ENCODE measurements at regions not wholly inside any gene's neighbourhood (a gene's known extent, or its start where the extent isn't known, plus 50 kb on each side); places are given as distances from the start of the nearest gene placed in this dataset.

DNA sequence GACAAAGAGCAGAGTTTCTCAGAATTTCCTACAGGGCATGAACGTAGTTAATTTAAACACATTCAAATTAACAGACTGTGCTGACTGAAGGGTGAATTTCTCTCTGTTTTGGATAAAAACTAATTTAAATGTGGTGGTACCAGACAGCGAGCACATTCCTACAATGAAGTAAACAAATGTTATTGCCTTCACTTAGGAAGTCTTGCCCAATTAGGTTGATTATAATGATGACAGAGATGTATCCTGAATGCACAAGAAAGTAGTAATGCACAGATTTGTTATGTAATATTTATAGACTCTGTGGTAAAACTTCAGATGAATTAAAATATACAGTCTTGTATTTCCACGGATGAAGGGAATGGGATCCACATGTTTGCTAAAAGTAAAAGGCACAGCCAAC lies 507.2 kb downstream of the EPHA4 start:
- Histone ChIP-seq H3K36me3 (ENCODE audit: control insufficient read depth in 2 of 2, insufficient read depth in 1 of 2, low read length in 2 of 2) (no peaks in the 10 kb centered on the region), H3K4me3 (ENCODE audit: low read depth, low read length) (no peak overlapping the region), H3K27ac (ENCODE audit: extremely low read depth, low read depth, low read length) (no peak overlapping the region), H3K9me3 (ENCODE audit: control insufficient read depth, insufficient read depth, low read depth, low read length) (no peaks in the 10 kb centered on the region), H3K4me1 (ENCODE audit: control insufficient read depth, insufficient read depth, low read length) (no peaks in the 10 kb centered on the region)
- TF ChIP-seq ZNF223 (tag by site-specific recombination; IDR thresholded peaks at IDR 0.05) (no peak), ZNF518A (tag by site-specific recombination; conservative IDR thresholded peaks at IDR 0.05; ENCODE audit: low read depth) (no peak), ZNF639 (tag by site-specific recombination; IDR thresholded peaks at IDR 0.05) (no peak), YY1 (tag by site-specific recombination; IDR thresholded peaks at IDR 0.05) (no peak), SETDB1 (IDR thresholded peaks at IDR 0.05; ENCODE audit: insufficient read length, low read length) (no peak), KLF9 (tag by site-specific recombination; IDR thresholded peaks at IDR 0.05; ENCODE audit: low read depth) (no peak), SCRT1 (tag by site-specific recombination; IDR thresholded peaks at IDR 0.05; ENCODE audit: borderline replicate concordance) (no peak), ZNF302 (tag by site-specific recombination; IDR thresholded peaks at IDR 0.05; ENCODE audit: low read depth) (no peak), ZNF112 (tag by site-specific recombination; IDR thresholded peaks at IDR 0.05) (no peak), ZNF211 (tag by site-specific recombination; IDR thresholded peaks at IDR 0.05; ENCODE audit: low read depth) (no peak), ZNF660 (tag by site-specific recombination; IDR thresholded peaks at IDR 0.05) (no peak), ZNF747 (tag by site-specific recombination; IDR thresholded peaks at IDR 0.05) (no peak)
- TF ChIP-seq, protein P1, sequence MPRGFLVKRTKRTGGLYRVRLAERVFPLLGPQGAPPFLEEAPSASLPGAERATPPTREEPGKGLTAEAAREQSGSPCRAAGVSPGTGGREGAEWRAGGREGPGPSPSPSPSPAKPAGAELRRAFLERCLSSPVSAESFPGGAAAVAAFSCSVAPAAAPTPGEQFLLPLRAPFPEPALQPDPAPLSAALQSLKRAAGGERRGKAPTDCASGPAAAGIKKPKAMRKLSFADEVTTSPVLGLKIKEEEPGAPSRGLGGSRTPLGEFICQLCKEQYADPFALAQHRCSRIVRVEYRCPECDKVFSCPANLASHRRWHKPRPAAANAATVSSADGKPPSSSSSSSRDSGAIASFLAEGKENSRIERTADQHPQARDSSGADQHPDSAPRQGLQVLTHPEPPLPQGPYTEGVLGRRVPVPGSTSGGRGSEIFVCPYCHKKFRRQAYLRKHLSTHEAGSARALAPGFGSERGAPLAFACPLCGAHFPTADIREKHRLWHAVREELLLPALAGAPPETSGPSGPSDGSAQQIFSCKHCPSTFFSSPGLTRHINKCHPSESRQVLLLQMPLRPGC (tag by site-specific recombination; IDR thresholded peaks at IDR 0.05): no peak
- POLR2A ChIA-PET: no interaction called here
- CTCF ChIA-PET: interaction anchor here (0.6 kb wide), 1 partner anchor 1734 kb away, joined by 3 read pairs; no protein-coding TSS in a partner anchor

DNA sequence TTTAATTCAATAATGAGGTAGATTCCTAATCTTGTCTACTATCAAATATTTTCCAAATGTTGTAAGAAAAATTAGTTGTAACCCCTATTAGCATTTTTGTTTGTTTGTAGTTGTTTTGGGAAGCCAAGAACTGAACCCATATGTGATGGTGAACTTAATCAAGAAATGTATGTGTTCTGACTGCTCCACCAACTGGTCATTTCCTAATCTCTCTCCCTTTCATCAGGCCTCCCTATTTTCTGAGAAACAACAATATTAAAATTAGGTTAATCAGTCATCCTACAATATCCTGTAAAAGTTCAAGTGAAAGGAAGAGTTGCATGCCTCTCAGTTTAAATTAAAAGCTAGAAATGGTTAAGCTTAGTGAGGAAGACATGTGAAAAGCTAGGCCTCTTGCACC lies 504.0 kb downstream of the EPHA4 start:
- no peak overlapping the region for H3K27ac ChIP-seq (ENCODE audit: extremely low read depth, low read depth, low read length)
- CTCF ChIA-PET: interaction anchor here (0.6 to 0.7 kb wide), 2 partner anchors 9 to 16 kb away, joined by 3 read pairs; no protein-coding TSS in a partner anchor
- H3K9me3 ChIP-seq (ENCODE audit: control insufficient read depth, insufficient read depth, low read depth, low read length): no peaks in the 10 kb centered on the region
- H3K4me3 ChIP-seq (ENCODE audit: low read depth, low read length): no peak overlapping the region
- H3K4me1 ChIP-seq (ENCODE audit: control insufficient read depth, insufficient read depth, low read length): no peaks in the 10 kb centered on the region
- H3K36me3 ChIP-seq (ENCODE audit: control insufficient read depth in 2 of 2, insufficient read depth in 1 of 2, low read length in 2 of 2): no peaks in the 10 kb centered on the region
- POLR2A ChIA-PET: no interaction called here
- no peak for TF ChIP-seq IKZF3 (tag by site-specific recombination; IDR thresholded peaks at IDR 0.05)
- no peak for TF ChIP-seq ZNF473 (tag by site-specific recombination; IDR thresholded peaks at IDR 0.05)
- TF ChIP-seq, protein P2, sequence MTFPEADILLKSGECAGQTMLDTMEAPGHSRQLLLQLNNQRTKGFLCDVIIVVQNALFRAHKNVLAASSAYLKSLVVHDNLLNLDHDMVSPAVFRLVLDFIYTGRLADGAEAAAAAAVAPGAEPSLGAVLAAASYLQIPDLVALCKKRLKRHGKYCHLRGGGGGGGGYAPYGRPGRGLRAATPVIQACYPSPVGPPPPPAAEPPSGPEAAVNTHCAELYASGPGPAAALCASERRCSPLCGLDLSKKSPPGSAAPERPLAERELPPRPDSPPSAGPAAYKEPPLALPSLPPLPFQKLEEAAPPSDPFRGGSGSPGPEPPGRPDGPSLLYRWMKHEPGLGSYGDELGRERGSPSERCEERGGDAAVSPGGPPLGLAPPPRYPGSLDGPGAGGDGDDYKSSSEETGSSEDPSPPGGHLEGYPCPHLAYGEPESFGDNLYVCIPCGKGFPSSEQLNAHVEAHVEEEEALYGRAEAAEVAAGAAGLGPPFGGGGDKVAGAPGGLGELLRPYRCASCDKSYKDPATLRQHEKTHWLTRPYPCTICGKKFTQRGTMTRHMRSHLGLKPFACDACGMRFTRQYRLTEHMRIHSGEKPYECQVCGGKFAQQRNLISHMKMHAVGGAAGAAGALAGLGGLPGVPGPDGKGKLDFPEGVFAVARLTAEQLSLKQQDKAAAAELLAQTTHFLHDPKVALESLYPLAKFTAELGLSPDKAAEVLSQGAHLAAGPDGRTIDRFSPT (tag by site-specific recombination; IDR thresholded peaks at IDR 0.05): no peak
- no peak for TF ChIP-seq OVOL3 (tag by site-specific recombination; IDR thresholded peaks at IDR 0.05)
- TF ChIP-seq ZNF777 (tag by site-specific recombination; IDR thresholded peaks at IDR 0.05; ENCODE audit: borderline replicate concordance): no peak
- TF ChIP-seq ZNF26 (tag by site-specific recombination; IDR thresholded peaks at IDR 0.05): no peak
- TF ChIP-seq BCL6B (tag by site-specific recombination; IDR thresholded peaks at IDR 0.05): no peak
- TF ChIP-seq ZNF555 (tag by site-specific recombination; conservative IDR thresholded peaks at IDR 0.05): no peak
- TF ChIP-seq BCL11A (tag by site-specific recombination; IDR thresholded peaks at IDR 0.05; ENCODE audit: low read depth): no peak
- TF ChIP-seq ZNF843 (tag by site-specific recombination; IDR thresholded peaks at IDR 0.05): no peak
- no peak for TF ChIP-seq ZNF223 (tag by site-specific recombination; IDR thresholded peaks at IDR 0.05)
